Right lung (tissue), 2 donors: ENCODE measurements at regions not wholly inside any gene's neighbourhood (a gene's known extent, or its start where the extent isn't known, plus 50 kb on each side); places are given as distances from the start of the nearest gene placed in this dataset.
"Not testable (repeated sequence)": the region's sequence is repeated elsewhere in the genome, so short reads cannot be mapped to it uniquely, and the experiment has no call there.

Experiments used
- DNase-seq, 2 donors: peaks; one replicate each; pipeline ENCODE4 v3.0.0-alpha.2; 2013

DNA sequence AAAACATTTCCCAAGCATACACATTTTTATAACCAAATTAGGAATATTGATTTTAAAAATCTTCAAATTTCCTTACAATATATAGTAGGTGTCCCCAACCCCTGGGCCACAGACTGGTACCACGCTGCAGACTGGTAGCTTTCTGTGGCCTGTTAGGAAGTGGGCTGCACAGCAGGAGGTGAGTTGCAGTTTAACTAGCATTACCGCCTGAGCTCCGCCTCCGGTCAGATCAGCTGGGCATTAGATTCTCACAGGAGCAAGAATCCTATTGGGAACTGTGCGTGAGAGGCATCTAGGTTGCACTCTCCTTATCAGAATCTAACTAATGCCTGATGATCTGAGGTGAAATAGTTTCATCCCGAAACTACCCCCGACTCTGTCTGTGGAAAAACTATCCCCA, 62.1 kb downstream of the ZWINT start:
- DNase-seq, result no peak

DNA sequence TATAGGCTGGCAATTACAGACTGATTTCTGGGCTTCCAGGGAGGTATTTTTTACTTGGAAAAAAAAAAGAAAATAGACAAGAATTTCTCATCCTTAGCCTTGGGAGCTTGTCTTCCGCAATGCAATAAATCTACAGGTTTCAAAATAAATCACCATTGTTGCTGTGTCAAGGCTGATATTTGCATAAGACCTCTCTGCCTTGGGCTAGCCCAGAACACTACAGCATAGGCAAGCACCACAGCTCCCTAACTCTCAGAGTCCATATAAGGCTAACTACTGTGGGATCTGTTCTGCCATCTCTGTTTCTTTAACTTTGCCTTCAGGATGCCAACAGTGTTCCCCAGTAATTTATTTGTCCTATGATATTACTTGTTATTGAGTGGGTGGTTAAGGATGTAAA, 64.4 kb downstream of the ZWINT start:
- DNase-seq, result no peak

DNA sequence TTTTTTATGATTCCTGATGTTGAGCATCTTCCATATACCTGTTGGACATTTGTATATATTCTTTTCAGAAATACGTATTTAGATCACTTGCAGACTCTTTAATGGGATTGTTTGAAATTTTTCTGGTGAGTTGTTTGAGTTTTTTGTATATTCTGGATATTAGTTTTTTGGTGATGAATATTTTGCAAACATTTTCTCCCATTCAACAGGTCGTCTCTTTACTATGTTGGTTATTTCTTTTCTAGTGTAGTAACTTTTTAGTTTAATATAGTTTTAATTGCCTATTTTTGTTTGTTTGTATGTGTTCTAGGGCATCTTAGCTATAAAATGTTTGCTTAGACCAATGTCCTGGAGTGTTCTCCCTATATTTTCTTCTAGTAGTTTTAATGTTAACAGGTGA, 72.7 kb downstream of the ZWINT start:
- DNase-seq, result no peak

DNA sequence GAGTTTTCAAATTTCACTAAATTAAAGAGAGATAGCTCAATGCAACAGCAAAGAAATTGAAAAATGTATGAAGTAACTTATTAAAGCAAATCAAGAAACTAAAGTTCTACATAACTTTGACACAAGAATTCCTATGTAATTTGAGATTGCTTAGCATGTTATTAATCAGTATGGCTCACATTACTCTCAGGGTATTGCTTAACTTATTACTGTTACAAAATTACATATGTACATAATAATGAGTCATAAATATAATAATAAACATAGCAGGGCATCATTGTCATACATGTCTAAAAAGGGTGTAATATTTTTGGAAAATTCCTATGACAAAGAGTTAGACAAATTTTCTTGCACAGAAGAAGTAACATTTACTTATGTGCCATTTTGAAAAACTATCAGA, 75.0 kb downstream of the ZWINT start:
- DNase-seq, result no peak

DNA sequence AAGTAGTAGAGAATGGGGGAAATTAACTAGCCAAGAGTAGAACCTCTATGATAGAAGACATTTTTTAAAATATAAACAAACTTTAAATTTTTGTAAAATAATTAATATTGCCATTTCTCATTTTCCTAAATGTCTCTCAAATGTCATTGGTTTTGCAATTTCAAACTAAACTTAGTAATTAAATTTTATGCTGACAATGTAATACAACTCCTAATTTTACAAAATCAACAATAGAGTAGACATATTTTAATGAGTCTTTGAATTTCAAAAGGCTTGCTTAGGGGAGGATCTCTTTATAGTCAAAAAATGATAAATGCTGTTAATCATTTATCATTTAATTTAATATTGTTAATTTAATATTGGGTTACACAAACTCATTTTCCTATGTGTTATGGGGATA, 81.8 kb downstream of the ZWINT start:
- DNase-seq, result no peak

DNA sequence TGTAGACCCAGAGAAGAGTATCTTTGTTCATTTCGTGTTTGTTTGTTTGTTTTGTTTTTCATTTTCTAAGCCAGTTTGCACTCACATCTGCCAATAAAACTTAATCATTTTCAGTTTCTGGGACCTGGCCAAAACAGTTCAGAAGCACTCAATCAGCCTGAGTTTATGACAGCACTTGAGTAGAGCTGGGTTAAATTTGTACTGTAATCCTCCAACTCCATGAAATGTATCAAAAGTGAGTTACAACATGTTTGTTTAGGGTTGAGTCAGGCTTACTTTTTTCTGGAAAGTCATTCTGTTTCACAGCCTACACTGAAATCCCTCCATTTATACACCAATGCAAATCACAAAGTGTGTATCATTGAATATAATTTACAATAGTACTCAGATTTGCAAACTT, 91.9 kb downstream of the ZWINT start:
- DNase-seq, result no peak

DNA sequence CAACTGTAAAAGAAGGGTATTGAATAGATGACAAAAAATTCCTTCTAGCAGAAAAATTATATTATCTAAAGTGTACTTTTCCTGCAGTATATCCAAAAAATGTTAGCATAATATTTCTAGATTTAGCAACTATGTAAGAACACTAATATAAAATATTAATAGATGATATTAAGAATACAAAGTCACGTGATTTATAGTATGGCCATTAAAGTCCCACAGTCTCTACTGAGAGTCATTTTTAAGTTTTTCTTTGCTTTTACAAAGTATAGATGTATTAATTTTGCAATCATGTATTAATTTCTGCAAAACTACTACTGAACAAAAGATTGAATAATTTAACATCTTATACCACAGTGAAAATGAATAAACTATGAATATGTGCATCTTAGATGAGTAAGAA, 94.9 kb downstream of the ZWINT start:
- no peak for DNase-seq

DNA sequence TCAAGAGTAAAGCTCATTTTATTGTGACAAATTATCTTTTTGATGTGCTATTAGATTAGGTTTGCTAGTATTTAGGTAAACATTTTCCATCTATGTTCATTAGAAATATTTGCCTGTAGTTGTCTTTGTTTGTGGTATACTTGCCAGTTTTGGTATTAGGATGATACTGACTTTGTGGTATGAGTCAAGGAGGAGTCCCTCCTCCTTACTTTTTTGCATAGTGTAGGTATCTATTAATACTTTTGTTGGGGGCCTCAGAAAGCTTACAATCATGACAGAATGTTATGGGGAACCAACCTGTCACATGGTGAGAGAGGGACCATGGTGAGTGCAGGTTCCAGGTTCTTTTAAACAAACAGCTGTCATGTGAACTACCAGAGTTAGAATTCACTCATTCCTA, 102.1 kb downstream of the ZWINT start:
- no peak for DNase-seq

DNA sequence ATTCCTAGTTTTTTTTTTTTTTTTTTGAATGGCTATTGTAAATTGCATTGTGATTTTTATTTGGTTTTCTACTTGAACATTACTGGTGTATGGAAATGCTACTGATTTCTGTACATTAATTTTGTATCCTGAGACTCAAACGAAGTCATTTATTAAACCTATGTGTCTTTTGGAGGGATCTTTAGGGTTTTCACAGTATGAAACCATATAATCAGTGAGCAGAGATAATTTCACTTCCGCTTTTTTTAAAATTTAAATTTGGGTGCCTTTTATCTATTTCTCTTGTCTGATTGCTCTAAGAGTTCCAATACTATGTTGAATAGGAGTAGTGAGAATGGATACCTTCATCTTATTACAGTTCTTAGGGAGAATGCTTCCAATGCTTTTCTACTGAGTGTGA, 102.7 kb downstream of the ZWINT start:
- DNase-seq, result no peak

DNA sequence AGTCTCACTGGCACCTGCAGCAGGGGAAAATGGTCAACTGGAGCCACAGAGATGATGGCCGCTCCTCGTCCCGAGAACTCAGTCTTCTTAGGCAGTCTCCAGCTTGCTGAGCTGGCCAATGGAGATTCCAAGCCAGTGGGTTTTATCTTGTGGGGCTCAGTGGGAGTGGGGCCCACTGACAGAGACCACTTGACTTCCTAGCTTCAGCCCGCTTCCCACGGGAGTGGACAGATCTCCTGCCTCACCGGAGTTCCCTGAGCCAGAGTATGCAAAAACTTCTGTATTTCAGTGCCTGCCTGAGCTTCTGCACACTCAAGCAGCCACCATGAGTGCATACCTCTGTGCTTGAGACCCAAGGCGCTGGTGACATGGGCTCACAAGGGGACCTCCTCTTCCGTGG, 105.8 kb downstream of the ZWINT start:
- no peak for DNase-seq

DNA sequence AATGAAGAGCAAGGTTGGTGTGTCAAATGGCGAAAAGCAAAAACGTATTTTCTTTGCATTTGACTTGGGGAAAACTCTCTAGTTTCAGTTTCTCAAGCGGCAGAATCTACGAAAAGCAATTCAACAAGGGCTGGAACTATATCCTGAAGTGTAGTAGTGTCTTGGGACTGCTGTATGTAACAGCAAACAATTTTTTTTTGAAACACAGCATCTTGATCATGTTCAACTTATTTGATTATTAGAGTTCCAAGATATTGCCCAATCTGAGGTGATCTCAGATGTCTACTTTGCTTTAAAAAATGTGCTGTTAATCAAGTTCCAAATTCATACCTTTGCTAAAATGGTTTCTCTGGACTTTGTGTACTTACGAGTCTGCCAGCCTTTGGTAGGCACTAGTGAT, 120.6 kb downstream of the ZWINT start:
- DNase-seq, result no peak

DNA sequence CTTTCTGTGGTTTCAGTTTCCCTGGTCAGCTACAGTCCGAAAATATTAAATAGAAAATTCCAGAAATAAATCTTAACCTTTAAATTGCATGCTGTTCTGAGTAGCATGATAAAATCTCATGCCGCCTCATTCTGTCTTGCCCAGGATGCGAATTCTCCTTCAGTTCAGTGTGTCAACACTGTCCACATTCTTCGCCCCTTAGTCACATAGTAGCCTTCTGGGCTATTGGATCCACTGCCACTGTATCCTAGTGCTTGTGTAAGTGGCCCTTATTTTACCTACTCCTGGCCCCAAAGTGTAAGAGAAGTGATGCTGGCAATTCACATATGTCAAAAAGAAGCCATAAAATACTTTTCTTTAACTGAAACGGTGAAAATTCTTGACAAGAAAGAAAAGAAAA, 129.6 kb downstream of the ZWINT start:
- DNase-seq, result no peak

DNA sequence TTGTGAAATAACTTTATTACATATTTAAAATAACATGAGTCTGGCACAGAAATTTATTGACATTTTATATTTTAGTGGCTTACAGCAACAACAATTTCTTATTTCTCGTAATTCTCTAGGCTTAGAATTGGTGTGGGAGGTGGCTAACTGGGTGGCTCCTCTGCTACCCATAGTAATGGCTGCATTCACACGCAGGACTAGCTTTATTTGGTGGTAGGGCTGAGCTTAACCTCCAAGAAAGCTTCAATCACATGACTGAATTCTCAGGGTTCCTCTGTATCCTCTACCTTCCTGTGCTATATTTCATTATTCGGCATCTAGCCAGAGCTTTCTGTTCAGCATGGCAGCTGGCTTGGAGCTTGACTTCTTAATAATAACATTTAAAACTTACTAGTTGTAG, 138.8 kb downstream of the ZWINT start:
- no peak for DNase-seq

DNA sequence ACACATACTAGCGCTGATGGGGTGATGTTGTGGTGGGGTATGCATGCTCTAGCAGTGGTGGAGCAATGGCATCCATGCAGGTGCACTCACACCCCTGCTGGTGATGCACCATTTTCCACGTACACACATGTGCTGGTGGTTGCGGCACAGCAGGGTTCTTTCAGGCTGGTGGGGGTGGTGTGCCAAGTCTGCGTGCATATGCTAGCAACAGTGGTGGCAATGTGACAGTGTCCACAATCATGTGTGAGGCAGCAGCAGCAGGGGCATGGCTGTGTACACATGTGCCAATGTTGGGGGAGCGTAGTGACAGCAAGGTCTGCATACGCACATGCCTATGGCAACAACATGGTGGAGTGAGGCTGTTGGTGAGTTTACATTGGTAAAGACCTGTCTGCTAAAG, 148.1 kb downstream of the ZWINT start:
- no peak for DNase-seq

DNA sequence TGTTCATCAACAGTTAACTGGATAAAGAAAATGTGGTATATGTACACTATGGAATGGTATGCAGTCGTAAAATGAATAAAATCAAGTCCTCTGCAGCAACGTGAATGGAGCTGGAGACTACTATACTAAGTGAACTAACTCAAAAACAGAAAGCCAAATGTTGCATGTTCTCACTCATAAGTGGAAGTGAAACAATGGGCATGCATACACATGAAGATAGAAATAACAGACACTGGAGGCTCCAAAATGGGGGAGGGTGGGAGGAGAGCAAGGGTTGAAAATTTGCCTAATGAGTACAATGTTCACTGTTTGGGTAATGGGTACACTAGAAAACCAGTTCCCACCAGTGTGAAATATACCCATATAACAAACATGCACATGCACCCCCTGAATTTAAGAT, 179.5 kb downstream of the ZWINT start:
- DNase-seq, result no peak

DNA sequence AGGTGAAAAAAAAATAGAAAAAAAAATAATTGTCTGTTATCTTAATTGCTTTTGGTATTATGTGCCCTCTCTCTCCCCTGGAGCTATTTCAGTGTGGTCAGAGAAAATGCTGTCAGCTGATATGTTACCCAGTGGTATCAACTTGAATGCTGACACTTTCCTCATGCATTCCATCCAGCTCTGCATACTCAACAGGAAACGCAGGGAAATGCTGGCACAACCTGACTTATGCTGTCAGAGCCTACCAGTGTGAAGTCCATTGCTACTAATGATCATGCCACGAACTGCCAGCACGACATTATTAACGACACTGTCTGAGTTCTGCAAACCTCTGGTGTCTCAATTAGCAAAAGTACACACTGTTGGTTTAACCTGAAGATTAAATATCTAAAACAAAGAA, 182.8 kb downstream of the ZWINT start:
- DNase-seq, result no peak

DNA sequence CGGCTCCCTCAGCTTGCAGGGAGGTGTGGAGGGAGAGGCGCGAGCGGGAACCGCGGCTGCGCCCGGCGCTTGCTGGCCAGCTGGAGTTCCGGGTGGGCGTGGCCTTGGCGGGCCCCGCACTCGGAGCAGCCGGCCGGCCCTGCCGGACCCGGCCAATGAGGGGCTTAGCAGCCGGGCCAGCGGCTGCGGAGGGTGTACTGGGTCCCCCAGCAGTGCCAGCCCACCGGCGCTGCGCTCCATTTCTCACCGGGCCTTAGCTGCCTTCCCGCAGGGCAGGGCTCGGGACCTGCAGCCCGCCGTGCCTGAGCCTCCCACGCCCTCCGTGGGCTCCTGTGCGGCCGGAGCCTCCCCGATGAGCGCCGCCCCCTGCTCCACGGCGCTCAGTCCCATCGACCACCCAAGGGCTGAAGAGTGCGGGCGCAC, 206.0 kb downstream of the ZWINT start:
- DNase-seq, result not testable (repeated sequence)

DNA sequence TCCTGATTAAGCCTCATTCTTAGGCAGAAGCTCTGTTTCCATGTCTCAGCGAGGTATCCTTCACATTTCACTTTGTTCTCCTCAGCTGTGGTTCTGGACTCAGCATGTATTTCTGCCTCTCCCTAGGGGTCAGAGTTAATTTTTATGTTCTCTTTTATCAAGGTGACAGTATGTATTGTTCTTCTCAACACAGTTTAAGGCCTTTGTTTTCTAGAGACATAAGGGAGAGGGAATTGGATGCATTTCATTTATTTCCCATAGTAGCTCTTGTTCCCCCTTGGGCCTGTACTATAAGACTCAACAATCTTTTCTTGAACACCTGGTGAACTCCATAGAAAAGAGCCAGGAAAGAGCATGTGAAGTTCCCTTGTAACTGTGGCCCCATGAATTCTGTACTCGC, 214.3 kb downstream of the ZWINT start:
- DNase-seq, result no peak

DNA sequence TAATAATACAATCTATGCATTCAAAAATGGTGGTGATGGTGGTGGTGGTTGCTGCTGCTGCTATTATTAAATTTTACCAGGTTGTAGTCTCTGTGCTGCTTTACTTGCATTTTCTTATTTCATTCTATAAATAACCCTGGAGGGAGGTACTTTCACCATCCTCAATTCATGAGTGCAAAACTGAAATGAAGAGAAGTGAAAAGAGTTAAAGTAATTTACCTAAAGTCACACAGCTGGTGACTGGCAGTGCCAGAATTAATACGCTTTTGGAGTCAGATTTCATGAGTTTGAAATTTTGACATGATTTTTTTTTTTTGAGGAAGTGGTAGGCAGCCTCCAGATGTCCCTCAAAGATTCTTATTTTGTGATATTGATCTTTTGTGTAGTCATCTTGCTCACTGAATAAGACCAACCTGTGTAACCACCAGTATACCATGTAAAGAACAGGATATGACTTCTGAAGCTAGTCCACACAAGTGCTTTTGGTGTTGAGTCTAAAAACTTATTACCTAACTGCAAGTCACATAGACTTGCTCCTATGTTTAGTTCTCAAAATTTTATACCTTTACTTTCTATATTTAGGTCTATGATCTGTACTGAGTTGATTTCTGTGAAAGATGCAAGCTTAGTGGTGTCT, 218.8 kb downstream of the ZWINT start:
- DNase-seq, result no peak

DNA sequence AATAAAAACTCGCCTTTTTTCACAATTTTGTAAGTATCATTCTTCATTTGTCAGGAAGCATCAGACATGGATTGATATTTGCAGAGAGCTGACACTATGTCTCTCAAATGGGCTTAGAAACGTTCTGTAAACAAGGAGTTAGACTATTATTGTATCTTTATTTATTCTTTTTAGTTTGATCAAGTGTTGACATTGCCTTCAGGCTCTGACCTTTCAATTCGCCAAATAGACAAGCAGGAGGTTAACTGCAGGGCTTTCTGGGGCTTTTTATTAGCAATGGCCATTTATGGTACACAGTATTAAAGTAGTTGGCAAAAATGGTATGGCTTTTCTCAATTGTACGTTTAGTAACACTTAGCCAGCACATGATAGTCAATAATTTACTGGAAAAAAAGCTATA, 221.7 kb downstream of the ZWINT start:
- no peak for DNase-seq

DNA sequence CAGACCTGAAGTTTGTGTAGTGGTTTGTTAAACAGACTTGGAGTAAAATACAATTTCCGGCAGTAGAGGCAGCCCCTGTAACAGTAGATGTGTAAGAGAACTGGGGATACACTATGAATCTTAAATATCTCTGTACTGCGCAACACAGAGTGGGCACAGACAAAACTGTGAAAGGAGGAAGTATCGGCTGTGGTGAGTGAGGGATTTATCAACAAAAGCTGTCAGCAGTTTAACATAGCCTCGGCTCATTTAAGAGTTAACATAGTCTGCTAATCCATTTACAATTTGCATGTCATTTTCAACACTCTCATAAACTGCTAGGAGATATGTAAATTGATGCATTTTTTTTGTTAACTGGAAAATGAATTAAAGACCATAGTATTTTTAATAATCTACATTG, 225.2 kb downstream of the ZWINT start:
- DNase-seq, result no peak

DNA sequence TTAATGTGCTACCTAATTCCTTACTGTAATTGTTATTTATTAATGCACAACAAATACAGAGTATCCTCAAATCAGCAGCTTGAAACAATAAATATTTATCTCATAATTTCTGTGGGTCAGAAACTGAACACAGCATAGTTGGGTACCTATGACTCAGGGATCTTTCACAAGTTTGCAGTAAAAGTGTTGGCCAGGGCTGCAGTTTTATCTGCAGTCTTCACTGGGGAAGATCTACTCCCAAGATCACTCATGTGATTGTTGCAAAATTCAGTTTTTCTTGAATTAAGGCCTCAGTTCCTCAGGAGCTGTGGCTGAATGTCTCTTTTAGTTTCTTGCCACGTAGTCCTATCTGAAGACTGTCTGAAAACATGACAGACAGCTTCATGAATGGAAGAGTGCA, 237.8 kb downstream of the ZWINT start:
- DNase-seq, result no peak

DNA sequence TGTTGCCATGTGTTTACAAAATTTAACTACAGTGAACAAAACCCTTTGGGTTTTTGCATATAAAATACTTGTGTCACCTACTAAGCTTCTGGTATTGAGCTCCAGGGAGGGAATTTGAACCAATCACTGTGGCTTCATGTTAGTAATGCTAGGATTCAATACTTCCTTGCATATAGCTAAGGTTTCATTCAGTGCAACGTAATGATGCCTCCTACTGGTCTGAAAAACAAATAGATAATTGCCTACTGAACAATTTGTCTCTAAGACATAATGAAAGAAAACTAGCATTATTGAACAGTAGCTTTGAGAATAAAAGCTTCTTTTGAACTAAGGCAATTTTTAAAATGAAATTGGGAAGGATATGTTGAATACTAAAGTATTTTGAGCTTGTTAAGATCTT, 244.4 kb downstream of the ZWINT start:
- DNase-seq, result no peak

DNA sequence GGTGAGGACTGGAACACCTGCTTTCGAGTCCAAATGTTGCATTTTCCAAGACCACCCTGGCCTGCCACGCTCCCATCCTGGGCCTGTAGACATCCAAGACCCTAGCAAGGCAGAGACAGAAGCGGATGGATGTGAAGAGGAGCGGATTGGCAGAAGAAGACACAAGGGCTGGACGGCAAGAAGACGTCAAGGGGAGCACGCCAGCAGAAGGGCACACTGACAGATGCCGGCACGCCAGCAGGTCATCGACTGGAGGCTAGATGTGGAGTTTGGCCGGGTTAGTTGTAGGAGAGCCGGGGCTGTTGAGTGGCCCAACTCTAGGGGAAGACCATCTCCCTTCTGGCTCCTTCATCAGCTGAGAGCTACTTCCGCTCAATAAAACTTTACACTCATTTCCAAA, 251.6 kb downstream of the ZWINT start:
- DNase-seq, result no peak

DNA sequence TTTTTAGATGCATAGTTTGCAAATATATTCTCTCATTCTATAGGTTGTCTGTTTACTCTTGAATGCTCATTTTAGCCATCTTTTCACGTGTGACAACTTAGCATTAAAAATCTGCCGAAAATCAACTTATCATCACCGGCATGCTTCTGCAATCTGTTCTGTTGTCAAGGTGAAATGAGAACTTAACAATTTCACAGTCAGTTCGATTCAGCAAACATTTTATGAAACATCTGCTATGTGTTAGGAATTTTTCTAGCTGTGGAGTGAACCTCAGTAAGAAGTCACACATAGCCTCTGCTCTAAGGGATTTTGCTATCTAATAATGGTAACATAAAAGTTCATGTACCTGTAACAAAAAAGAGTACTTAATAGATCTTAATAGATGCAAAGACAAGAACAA, 256.1 kb downstream of the ZWINT start:
- no peak for DNase-seq
